Activated T-cell treated with anti-CD3 and anti-CD28 coated beads for 4 hours (primary cell): ENCODE measurements at regions not wholly inside any gene's neighbourhood (a gene's known extent, or its start where the extent isn't known, plus 50 kb on each side); places are given as distances from the start of the nearest gene placed in this dataset.

Experiments used
- DNase-seq: peaks from one replicate; pipeline ENCODE4 v3.0.0-alpha.2; 2020

DNA sequence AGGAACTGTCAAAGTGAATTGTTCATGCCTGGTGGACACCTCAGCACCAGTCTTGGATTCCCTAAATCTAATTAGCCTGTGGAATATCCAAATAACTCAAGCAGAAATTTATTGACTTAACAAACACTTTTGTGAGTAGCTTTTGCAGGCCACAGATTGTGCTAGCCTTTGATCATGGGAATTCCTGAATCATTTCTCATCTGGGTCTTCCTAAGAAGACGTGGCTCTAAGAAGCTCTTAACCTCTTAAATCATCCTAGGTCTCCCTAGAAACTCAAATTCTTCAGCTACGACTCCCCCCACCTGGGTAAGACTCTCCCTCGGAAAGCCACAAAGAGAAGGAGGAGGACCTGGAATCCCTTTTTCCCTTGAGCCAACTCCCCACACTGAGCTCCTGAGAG is 53.8 kb upstream of the PSEN2 start:
- no peak for DNase-seq

DNA sequence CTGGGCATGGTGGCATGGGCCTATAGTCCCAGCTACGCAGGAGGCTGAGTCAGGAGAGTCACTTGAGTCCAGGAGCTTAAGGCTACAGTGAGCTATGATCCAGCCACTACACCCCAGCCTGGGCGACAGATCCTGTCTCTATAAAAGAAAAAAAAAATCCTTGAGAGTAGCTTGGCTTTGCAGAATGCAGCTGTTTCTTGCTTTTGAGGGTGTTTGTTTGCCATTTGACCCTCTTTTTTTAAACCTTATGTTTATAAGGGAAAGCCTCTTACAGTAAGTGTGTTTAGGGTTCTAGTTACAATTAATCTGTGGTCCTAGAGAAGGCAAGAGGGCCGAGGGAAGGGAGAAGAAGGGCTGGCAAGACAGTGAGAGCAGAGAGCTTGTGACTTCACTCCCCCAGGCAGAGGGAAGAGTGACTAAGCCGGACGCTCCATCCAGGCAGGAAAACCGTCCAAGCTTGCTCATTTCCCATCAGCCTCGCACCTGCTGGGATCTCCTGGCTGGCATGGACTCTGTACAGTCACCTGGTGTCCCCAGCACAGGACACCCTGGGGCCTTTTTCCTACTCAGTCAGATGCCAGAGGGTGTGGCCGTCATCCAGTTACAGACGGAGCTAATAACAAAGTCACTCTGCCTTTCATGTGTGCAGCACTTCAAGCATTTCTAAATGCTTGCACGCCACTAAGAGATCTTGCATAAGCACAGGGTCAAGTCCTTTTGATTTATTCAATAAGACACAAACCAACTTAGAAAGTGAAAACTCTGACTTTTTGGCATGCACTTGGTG is 55.5 kb upstream of the PSEN2 start:
- DNase-seq: no peak

DNA sequence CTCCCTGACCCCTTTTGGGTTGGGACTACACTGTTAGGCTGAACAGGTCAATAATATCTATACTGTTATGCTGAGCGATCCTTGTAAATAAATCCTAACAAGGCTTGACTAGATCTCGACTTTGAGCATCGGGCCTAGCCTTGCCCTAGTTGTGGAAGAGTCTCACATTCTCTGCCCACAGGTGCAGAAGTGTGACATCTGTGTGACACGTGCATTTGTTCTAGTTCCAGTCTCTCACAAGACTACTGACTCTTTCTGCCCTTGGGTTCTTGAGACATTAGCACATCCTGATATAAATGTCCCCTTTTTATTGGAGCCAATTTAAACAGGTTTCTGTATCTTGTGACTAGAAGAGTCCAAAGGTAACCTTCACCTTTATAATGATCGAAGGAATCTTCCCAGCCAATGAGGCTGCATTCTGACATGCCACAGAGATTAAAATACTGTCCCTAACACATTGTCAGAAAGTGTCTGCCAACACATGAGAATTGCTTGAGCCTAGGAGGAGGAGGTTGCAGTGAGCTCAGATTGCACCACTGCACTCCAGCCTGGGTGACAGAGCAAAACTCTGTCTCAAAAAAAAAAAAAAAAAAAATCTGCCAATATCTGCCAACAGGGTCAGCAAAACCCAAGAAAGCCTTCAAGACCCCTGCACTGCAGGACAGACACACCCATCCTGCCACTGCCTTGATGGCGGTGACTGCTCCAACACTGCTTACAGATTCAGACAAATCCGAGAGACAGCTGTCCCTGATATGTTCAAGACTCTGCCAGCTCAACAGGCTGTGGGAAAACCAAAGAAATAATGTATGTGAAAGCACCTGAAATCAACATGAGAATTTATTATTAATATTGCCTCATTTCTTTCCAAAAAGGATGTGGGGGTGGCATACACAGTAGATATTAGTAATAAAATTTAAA is 56.5 kb upstream of the PSEN2 start:
- DNase-seq: no peak

DNA sequence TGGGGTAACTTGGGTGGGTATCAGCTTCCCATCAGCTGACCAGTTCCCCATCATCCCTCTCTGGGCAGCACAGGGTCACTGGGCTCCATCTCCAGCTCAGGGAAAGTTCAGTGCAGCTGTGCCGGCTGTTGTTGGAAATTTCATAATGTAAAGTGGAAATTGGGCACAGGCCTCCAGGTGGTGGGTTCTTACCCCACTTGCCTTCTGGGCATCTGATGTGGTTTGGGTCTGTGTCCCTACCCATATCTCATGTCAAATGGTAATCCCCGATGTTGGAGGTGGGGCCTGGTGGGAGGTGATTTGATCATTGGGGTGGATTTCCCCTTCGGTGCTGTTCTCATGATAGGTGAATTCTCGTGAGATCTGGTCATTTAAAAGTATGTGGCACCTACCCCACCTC is 59.7 kb upstream of the PSEN2 start:
- DNase-seq: no peak

DNA sequence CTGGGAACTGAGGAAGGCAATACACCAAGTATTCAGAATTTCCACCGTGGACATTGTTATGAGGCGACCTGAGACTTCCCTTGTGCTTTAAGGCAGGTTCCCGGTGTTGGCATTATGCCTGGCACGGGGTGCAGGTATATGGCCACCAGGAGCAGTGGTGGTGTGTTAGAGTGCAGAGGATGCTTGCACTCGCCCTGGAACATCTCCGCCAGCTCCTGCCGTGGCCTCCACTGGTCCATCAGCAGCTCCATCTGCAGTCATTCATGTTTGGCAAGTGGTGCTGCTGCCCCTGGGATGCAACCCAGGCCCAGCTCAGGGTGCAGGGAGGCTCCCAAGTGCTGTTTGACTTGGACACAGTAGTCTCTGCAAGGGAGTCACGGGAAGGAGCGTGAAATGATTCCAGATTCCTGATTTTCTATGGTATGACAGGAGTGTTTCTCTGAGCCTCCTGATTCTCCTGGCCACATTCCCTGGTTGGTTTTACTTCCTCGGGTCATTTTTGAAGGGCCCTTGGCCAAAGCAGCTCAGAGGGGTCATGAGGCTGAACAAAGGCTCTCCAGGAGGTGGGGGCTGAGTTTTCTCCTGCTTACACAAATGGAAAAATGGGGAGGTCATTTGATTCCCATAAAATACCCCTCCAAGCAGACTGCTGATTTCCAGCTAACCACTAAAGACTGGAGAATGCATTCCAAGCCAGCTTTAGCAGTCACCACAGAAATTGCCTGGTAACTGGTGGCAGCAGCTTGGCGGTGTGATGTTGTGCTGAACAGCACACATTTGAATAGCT is 60.4 kb upstream of the PSEN2 start:
- DNase-seq: no peak

DNA sequence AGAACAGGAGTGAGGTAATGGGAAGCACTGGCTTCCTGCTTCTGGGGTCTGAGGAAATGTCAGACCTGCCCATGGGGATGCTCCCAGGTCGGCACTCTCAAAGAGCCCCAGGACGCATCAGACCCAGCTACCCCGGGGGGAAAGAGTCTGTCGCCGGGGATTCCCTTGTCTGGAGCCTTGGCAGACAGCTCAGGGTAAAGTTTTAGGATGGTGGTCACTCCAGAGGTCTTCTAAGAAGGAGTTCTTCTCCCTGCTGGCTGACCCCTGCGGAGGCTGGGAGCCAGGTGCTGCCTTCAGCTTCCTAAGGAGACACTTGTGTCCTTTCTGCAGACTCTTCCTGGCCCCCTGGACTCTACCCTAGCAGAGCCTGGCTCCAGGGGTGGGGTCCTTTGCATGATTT is 61.9 kb upstream of the PSEN2 start:
- no peak for DNase-seq

DNA sequence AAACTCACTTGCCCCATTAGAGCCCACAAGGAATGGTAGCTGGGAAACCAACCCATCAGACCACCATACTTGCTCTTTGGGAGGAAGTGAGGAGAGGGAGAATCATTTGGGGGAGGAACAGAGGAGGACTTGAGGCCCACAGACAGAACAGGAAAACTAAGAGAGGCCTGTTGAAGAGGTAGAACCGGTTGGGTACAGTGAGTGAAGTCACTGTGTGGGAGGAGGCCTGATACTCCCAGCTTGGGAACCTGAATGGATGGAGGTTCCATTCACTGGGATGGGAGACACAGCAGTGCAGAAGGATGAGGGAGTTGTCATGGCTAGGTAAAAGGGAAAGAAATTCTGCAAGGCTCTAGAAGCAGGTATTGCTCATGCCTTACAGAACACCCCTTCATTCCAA is 63.4 kb upstream of the PSEN2 start:
- no peak for DNase-seq

DNA sequence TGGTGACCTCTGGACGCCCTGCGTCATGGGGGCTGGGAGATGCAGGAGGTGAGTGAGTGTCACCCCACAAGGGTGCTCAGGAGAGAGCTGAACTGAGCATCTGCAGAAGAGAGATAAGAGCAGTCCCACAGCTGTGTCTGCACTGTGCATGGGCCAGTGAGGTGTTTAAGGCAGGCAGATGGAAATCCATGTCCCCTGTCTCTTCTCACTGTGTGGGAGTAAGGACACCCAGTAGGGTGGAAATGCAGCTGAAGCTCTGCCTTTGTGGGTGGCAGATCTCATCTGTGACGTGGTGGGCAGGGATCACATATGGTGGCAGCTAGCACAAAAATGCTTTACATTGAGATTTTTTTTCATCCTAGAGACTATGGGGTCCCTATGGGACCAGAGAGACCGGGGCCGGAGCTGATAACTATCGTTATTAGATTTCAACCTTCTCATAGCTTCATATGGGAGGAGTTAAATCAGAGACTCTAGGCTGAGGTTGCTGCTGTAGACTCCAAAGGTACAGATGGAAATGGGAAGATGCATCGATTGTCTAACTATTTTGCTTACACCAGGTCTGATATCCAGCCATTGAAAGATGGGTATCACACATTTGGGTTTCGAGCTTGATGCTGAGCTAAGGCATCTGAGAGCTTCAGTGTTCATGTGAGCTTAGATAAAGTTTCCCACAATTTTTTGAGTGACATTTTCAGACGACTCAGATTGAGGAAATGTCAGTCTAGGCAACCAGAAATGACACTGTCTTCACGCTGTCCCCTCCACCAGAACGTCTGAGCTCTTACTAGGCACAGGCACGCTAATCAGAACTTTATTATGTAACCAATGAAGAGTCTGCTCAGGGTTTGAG is 65.3 kb upstream of the PSEN2 start:
- no peak for DNase-seq

DNA sequence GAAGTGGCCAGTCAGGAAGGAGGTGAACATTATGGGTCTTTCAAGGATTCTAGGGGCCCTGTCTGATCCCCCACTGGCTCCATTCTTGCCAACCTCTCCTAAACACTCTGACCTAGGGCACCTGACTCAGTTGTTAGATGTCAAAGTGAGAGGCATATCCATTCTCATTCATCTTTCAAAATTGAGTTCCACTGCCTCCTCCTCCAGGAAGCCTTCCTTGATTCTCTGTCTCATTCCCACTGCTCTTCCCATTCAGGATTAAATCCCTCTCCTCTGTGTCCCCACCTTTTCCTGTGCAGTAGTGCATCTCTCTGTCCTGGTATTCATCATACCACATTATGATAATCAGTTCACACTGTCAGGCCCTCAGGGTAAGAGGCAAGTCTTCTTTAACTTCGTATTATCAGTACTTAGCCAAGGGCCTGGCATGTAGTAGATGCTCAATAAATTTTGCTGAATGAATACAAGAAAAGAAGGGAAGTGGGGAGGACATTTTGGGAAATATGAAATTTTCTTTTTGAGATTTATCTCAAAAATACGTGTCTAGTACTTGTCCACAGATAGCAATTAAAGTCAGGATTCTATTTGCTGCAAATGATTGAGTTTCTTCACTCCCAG is 61.8 kb upstream of the ITPKB start:
- DNase-seq: no peak

DNA sequence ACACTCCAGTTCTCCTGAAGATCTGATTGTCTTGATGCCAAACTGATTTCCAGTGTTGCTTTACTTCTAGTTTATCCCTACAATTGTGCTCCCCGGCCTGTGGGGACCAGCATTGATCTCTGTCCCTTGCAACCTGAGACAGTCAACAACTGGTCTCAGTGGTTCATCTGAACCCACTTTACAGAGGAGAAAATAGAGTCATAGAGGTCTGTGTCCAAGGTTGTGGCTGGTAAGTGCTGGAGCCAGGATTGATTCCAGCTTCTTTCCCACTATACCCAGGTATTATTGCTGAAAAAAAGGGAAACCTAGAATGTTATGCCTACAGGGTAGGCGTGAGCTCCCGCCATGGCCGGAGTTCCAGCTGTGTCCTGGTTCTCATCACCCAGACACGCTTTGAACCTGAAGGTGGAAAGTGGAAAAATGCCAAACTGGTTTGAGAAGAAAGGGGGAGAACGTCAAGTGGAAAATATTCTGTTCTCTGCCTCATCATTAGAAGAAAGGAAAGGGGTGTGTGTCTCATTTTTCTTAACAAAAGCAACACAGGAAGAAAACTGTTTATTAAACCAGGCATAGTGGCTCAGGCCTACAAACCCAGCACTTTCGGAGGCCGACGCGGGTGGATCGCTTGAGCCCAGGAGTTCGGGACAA is 60.7 kb upstream of the ITPKB start:
- no peak for DNase-seq

DNA sequence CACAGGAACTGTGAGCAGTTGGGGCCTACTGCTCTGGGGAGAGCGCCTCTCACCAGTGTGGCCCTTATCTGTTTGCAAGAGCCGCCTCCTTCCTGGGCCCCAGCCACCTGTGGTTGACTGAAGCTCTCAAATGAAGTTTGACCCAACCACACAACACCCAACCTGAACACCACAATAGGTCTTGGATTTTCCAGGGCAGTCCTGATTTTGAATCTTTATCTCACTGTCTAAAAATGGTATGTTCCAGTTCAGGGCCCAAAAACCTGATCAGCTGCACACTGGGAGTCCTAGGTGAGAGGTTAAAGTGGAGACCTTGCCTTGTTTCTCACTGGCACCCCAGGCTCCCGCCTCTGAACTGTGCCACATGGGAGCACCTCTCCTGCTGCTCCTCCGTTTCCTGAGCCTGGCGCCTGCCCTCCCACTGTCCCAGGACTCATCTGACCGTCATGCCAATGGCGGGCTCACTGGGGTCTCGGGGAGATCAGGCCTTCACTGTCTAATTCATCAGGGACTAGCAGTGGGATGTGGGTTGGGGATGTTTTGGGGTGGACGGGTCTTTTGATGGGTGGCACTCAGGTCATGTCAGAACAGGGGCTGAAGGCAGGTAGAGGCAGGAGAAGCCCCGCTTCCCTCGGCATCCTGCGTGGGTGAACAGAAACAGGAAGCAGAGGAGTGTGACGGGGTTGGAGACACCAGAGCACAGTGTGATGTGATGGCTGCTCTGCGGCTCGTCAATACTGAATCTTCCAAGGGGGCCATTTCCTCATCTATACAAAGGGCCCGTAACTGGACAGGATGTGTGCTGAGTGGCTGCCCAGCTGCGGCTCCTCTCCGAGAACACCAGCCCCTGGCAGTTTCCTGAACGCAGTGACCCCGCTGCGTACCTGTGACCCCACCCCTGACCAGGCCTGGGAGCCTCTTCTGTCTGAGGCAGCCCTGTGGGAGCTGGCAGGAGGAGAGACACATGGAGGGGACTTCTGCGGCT is 59.6 kb upstream of the ITPKB start:
- DNase-seq: peak; percentile 36

DNA sequence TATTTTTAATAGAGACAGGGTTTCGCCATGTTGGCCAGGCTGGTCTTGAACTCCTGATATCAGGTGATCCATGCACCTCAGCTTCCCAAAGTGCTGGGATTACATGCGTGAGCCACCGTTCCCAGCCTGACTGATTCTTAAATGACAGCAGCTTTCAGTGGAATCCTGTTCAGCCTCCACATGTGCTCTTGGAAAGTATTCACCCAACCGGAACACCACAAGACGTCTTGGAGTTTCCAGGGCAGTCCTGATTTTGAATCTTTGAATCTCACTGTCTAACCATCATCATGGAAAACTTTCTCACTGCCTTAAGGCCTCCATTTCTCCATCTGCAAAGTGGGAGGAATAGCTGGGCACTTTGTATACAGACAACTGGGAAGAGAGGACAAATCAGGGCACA is 58.1 kb upstream of the ITPKB start:
- DNase-seq: no peak

DNA sequence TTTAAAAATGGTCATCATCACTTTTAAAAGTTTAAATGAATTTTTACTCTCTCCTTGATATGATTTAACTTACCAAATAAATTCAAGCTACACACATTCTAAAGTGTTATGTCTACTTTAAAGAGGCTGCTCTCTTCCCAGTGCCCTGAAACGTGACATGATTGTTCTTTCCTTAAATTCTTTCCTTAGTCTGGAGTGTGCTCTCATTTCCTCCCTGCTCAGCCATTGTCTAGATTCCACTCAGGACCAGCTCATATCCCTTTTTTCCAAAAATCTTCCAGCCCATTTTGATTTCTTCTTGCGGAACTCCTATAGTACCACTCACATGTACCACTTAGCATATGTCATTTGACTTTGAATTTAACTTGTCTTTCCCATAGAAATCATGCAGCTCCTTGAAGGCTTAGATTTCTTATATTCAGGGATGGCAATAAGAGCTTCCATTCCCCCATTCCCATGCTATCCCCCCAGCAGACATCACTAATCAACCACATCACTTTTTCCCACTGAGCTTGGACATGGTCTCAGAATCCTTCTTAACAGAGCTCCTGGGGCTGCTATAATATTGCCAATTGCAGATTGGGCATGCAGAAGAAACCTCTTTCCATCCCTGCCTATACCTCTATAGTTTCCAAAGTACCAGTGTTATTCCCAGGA is 54.7 kb upstream of the ITPKB start:
- DNase-seq: no peak

DNA sequence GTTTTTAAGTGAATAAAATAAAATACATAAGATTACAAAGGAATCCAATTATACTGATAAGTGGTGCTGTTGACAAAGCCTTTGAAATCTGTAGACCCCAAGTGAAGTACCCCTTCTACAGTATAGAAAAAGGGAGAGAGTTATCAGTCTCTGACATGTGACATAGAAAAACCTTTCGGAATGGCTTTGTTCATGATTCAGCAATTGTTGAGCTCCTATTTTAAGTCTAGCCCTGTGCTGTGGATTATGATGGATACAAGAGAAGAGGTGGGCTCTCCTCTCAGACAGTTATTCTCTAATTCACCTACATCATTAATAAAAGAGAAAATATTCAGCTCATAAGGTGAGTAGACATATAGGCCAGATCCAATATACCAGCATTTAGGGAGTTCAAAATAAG is 53.3 kb upstream of the ITPKB start:
- DNase-seq: no peak

DNA sequence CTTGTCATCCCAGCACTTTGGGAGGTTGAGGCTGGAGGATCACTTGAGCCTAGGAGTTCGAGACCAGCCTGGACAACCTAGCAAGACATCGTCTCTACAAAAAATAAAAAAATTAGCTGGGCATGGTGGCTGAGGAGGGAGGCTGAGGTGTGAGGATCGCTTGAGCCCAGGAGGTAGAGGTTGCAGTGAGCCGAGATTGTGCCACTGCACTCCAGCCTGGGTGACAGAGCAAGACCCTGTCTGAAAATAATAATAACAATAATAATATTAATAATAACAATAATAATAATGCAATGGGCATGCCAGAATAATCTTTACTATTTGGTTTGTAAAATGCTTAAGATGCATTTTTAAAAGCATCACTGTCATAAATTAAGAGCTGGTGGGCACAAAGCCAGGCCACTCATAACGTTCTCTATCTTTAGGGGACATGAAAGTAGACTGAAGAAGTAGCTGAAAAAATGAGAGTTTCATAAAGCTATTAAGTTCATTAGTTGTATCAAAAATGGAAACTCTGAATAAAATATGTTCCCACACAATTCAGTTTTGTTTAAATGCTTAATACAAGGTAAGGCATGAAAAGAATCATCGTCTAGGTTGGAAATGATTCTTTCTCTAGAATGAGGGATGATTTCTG is 51.6 kb upstream of the ITPKB start:
- DNase-seq: no peak

DNA sequence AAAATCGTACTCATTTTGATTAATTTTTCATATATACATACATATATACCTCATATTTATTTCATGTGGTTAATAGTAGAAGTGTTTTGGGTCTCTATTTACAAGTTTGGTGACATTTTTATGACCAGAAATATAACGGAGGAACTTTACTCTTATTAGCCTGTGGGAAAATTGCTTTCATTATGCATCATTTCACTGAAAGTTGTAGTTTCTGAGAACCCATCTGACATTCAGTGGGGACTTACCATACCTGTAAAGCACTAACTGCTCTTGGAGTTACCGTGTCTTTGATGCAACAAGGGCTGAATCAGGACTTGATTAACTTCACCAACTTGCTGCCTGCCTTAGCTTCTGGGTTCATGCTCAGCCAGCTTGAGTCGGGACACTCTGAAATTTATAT is 49.9 kb upstream of the ITPKB start:
- no peak for DNase-seq
